HepG2 (cell line): ENCODE measurements at regions not wholly inside any gene's neighbourhood (a gene's known extent, or its start where the extent isn't known, plus 50 kb on each side); places are given as distances from the start of the nearest gene placed in this dataset.

Experiments used
- ATAC-seq: fragments of 200-7000 bp; cut with Tn5 transposase; 3 replicates; pipeline ENCODE4 v1.9.1; 2020; ENCODE audit warnings: mild to moderate bottlenecking, moderate library complexity
- BruUV-seq: library from RNA; stranded (reverse); fragments of 400-500 nt; replicated peaks from 2 replicates; lab custom pipeline; 2021; lab: Mats Ljungman, UMichigan
- CTCF ChIA-PET: fragments of 300-600 bp; formaldehyde crosslinking; extraction: SDS; loops from one replicate; lab custom pipeline; 2021; ENCODE audit warnings: low total read pairs, inconsistent platforms, low intra/inter-chr PET ratio; lab: Yijun Ruan, JAX
- POLR2A ChIA-PET: fragments of 350-600 bp; sonication (Branson Sonifier 250); formaldehyde crosslinking; loops from one replicate; lab custom pipeline; 2020; ENCODE audit warnings: antibody characterized with exemption, inconsistent platforms; lab: Yijun Ruan, JAX
- DNase-seq: peaks from one replicate; pipeline ENCODE4 v3.0.0-alpha.2; 2015; ENCODE audit warnings: low spot score
- FAIRE-seq: peaks from 3 replicates; lab custom pipeline; 2011; peaks lifted over from hg19 to GRCh38; lab: Jason Lieb, UNC
- H2AFZ ChIP-seq: one replicate; pipeline ENCODE4 v1.6.1; 2011; ENCODE audit warnings: low read length, inconsistent platforms
- H3K27ac ChIP-seq: fragments of 300-600 bp; 3 replicates; pipeline ENCODE4 v1.8.0; 2011; ENCODE audit warnings: mixed run types, mild to moderate bottlenecking, mixed read lengths, low read length, inconsistent platforms; ENCODE audit not compliant: insufficient read depth; ENCODE audit errors: extremely low read length
- H3K27me3 ChIP-seq, 2 experiments: fragments of 200-600 bp in 1 of 2; 2 replicates in 1 of 2; 3 replicates in 1 of 2; pipeline versions ENCODE4 v1.6.0 to v1.8.0; 2011; ENCODE audit warnings: low read length in 2 of 2, mild to moderate bottlenecking in 2 of 2, moderate library complexity in 2 of 2, inconsistent platforms in 1 of 2; ENCODE audit not compliant: insufficient read depth in 2 of 2, control insufficient read depth in 1 of 2
- H3K36me3 ChIP-seq, 2 experiments: fragments of 200-600 bp in 1 of 2; replicated peaks in 1 of 2; 2 replicates in 1 of 2; 3 replicates in 1 of 2; pipeline versions ENCODE4 v1.5.1 to v1.8.0; 2011; ENCODE audit warnings: low read length in 2 of 2, inconsistent platforms in 1 of 2; ENCODE audit not compliant: insufficient read depth in 2 of 2, control insufficient read depth in 1 of 2
- H3K4me1 ChIP-seq: 2 replicates; pipeline ENCODE4 v1.5.1; 2012; ENCODE audit warnings: low read length, inconsistent platforms; ENCODE audit not compliant: insufficient read depth
- H3K4me2 ChIP-seq: 2 replicates; pipeline ENCODE4 v1.6.0; 2011; ENCODE audit warnings: low read depth, low read length, inconsistent platforms
- H3K4me3 ChIP-seq, 3 experiments: fragments of 200-600 bp in 1 of 3; sonication (generic), shearing (Covaris generic) in 1 of 3; replicated peaks in 1 of 3; 2 replicates each; pipeline ENCODE4 v1.5.1; 2011 to 2016; ENCODE audit warnings: low read length in 3 of 3, inconsistent platforms in 2 of 3, low read depth in 2 of 3, mild to moderate bottlenecking in 2 of 3, control low read depth in 1 of 3, mixed read lengths in 1 of 3; ENCODE audit not compliant: insufficient read depth in 1 of 3
- H3K79me2 ChIP-seq: one replicate; pipeline ENCODE4 v1.6.1; 2011; ENCODE audit warnings: low read length, inconsistent platforms; ENCODE audit not compliant: insufficient read depth
- H3K9ac ChIP-seq: 2 replicates; pipeline ENCODE4 v1.6.0; 2011; ENCODE audit warnings: mild to moderate bottlenecking, low read depth, low read length, inconsistent platforms; ENCODE audit not compliant: insufficient read depth
- H3K9me3 ChIP-seq: 2 replicates; pipeline ENCODE4 v1.5.1; 2012; ENCODE audit warnings: mild to moderate bottlenecking, low read length
- H4K20me1 ChIP-seq: 2 replicates; pipeline ENCODE4 v1.6.0; 2011; ENCODE audit warnings: inconsistent platforms, mild to moderate bottlenecking, low read length, moderate library complexity; ENCODE audit not compliant: insufficient read depth
- ARNT ChIP-seq: fragments of 450-650 bp; IDR thresholded peaks from 2 replicates; pipeline ENCODE4 v1.6.1; 2017
- FOXK2 ChIP-seq: fragments of 450-650 bp; IDR thresholded peaks from 2 replicates; pipeline ENCODE4 v1.6.1; 2016
- GABPA ChIP-seq, 2 experiments: IDR thresholded peaks; 2 replicates each; pipeline ENCODE4 v1.6.1; 2011 to 2016; ENCODE audit warnings: low read depth in 2 of 2, low read length in 1 of 2, missing biosample characterization in 1 of 2, missing genetic modification characterization in 1 of 2
- HHEX ChIP-seq: IDR thresholded peaks from 2 replicates; pipeline ENCODE4 v1.6.1; 2016; ENCODE audit warnings: control low read depth
- HNF4G ChIP-seq, 2 experiments: sonication (generic) in 1 of 2; formaldehyde crosslinking in 1 of 2; IDR thresholded peaks; 2 replicates each; pipeline versions ENCODE4 v1.4.0 to v1.6.1; 2011 to 2020; ENCODE audit warnings: borderline replicate concordance in 2 of 2, low read depth in 2 of 2, mild to moderate bottlenecking in 2 of 2, low read length in 1 of 2, missing genetic modification reagents in 1 of 2, moderate library complexity in 1 of 2
- KDM1A ChIP-seq: IDR thresholded peaks from 2 replicates; pipeline ENCODE4 v1.6.1; 2016; ENCODE audit warnings: missing compliant biosample characterization
- ZNF232 ChIP-seq: sonication (generic); formaldehyde crosslinking; IDR thresholded peaks from 2 replicates; pipeline ENCODE4 v1.4.0; 2020; ENCODE audit warnings: missing genetic modification reagents, borderline replicate concordance
- ZNF562 ChIP-seq: sonication (generic); formaldehyde crosslinking; IDR thresholded peaks from 2 replicates; pipeline ENCODE4 v1.8.0; 2022; ENCODE audit warnings: missing genetic modification reagents, borderline replicate concordance
- ZNF567 ChIP-seq: sonication (generic); formaldehyde crosslinking; IDR thresholded peaks from 2 replicates; pipeline ENCODE4 v1.8.1; 2023; ENCODE audit warnings: mild to moderate bottlenecking, missing genetic modification reagents, borderline replicate concordance
- WGBS: methylation state at CpG from one replicate; pipeline ENCODE4 v1.1.6; 2017; ENCODE audit warnings: low lambda C conversion rate; 5-methylcytosine and 5-hydroxymethylcytosine counted together
- in situ Hi-C: cut with HindIII; loops from 2 replicates; pipeline ENCODE4 v1.10.0; 2017; ENCODE audit warnings: low pct_unique_long_range_greater_than_20kb; ENCODE audit not compliant: extremely low pct_ligation_motif_present
- intact Hi-C: fragments of 100-400 bp; cut with micrococcal nuclease; formaldehyde crosslinking; loops from one replicate; pipeline ENCODE4 v1.10.0; 2022; ENCODE audit not compliant: unreplicated experiment
- TF ChIP-seq, protein P1 (sequence below): IDR thresholded peaks from 2 replicates; pipeline ENCODE4 v1.6.1; 2016; ENCODE audit warnings: missing compliant biosample characterization, missing genetic modification reagents, borderline replicate concordance

DNA sequence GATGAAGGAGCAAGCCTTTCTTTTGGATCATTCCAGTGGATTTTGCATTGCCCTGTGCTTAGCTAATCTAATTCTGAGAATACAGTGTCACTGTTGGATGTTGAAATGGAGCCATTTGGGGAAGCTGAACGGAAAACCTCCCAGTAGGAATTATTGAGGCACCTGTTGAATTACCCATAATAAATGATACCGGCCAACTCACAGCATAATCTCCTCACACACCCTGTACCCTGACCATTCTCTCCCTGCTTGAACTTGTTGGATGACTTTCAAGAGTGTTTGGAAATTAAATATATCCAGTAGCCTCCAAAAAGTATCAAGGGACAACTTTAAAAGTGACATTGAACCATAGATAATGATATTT, 171.4 kb upstream of the HES1 start:
- ATAC-seq = no peak
- DNase-seq = no peak
- 42% methylated on average over 2 of the region's 2 CpGs for WGBS
- H2AFZ ChIP-seq = no peak overlapping the region
- in situ Hi-C loops (no loop called here), intact Hi-C loops (no loop called here)
- H3K4me3 ChIP-seq = no peak overlapping the region
- no peaks in the 10 kb centered on the region for H3K9me3 ChIP-seq
- peaks cover 0 to 20% of the 10 kb centered on the region in 2 experiments; a peak in 2 of 5 replicates for H3K27me3 ChIP-seq
- H3K4me1 ChIP-seq = no peaks in the 10 kb centered on the region
- CTCF ChIA-PET = no interaction called here
- H3K4me2 ChIP-seq = no peak overlapping the region
- H4K20me1 ChIP-seq = no peaks in the 10 kb centered on the region
- no peak for FAIRE-seq
- no TSS peak for BruUV-seq
- no peaks in the 10 kb centered on the region for H3K79me2 ChIP-seq
- TF ChIP-seq HHEX (no peak), GABPA (IDR thresholded peaks at IDR 0.05; ENCODE audit: low read depth, low read length) (no peak), GABPA (CRISPR knock-in tag; IDR thresholded peaks at IDR 0.05; ENCODE audit: low read depth) (no peak), FOXK2 (no peak), KDM1A (CRISPR knock-in tag) (no peak), HNF4G (IDR thresholded peaks at IDR 0.05; ENCODE audit: borderline replicate concordance, low read depth, low read length) (no peak), HNF4G (CRISPR knock-in tag; IDR thresholded peaks at IDR 0.05; ENCODE audit: borderline replicate concordance, low read depth) (no peak), ZNF567 (CRISPR knock-in tag) (no peak), ZNF232 (no peak), ZNF562 (no peak), ARNT (no peak)
- TF ChIP-seq, protein P1, sequence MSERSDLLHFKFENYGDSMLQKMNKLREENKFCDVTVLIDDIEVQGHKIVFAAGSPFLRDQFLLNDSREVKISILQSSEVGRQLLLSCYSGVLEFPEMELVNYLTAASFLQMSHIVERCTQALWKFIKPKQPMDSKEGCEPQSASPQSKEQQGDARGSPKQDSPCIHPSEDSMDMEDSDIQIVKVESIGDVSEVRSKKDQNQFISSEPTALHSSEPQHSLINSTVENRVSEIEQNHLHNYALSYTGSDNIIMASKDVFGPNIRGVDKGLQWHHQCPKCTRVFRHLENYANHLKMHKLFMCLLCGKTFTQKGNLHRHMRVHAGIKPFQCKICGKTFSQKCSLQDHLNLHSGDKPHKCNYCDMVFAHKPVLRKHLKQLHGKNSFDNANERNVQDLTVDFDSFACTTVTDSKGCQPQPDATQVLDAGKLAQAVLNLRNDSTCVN = no peak
- H3K9ac ChIP-seq = no peak overlapping the region
- POLR2A ChIA-PET = no interaction called here
- H3K27ac ChIP-seq = no peak overlapping the region
- H3K36me3 ChIP-seq = no peaks in the 10 kb centered on the region
